ENCODE measurements at regions not wholly inside any gene's neighbourhood (a gene's known extent, or its start where the extent isn't known, plus 50 kb on each side); places are given as distances from the start of the nearest gene placed in this dataset.

- no peak overlapping the region for H3K4me3 ChIP-seq (ENCODE audit: extremely low read depth in 1 of 4, insufficient read depth in 2 of 4, low read depth in 3 of 4, low read length in 4 of 4)
- POLR2A ChIA-PET (ENCODE audit: partially characterized antibody): no interaction called here
- no peak overlapping the region for H3K18ac ChIP-seq (ENCODE audit: extremely low read depth, low read length)
Observed at GRCh38 chr9:106025453-106025852, 331.1 kb downstream of the TMEM38B start.

More at GRCh38 chr9:106025453-106025852, 331.1 kb downstream of the TMEM38B start:
- H2BK5ac ChIP-seq (ENCODE audit: low read depth, low read length): no peak overlapping the region
- H4K8ac ChIP-seq (ENCODE audit: extremely low read depth, insufficient read depth, low read length): no peak overlapping the region
- no peak overlapping the region for H3K4ac ChIP-seq (replicated peaks; ENCODE audit: insufficient read length, low read depth, low read length)
- no peak overlapping the region for H2BK120ac ChIP-seq (replicated peaks; ENCODE audit: low read depth, low read length)
- no peak for DNase-seq (ENCODE audit: low read depth in 1 of 2, low spot score in 2 of 2)
- no peak overlapping the region for H3K56ac ChIP-seq (replicated peaks; ENCODE audit: insufficient read length, low read depth, low read length)
- FAIRE-seq: no peak
- CTCF ChIA-PET (ENCODE audit: partially characterized antibody): no interaction called here
- peak; percentile 24 to 48; a peak in 3 of 4 replicates for TF ChIP-seq RAD21 (IDR thresholded peaks at IDR 0.05 in 1 of 2, conservative IDR thresholded peaks at IDR 0.05 in 1 of 2; ENCODE audit: low read depth in 2 of 2, low read length in 2 of 2)
- no peak for TF ChIP-seq KDM5A (IDR thresholded peaks at IDR 0.05; ENCODE audit: low read length)
- TF ChIP-seq CTCF (IDR thresholded peaks at IDR 0.05; ENCODE audit: control extremely low read depth in 1 of 3, insufficient read depth in 1 of 3, low read depth in 1 of 3, low read length in 3 of 3): peak; percentile 18 to 40 (median 29); a peak in 3 of 4 replicates
- no peaks in the 10 kb centered on the region for H3K23me2 ChIP-seq (ENCODE audit: low read depth, low read length)
- no peaks in the 10 kb centered on the region for H3K79me2 ChIP-seq (ENCODE audit: control insufficient read depth in 1 of 2, insufficient read depth in 2 of 2, low read length in 2 of 2)
- H2AK5ac ChIP-seq (ENCODE audit: low read depth, low read length): no peak overlapping the region
- H4K5ac ChIP-seq (ENCODE audit: insufficient read length, low read depth, low read length): no peak overlapping the region
- peaks cover 0 to 3% of the 10 kb centered on the region in 2 experiments; a peak in 1 of 4 replicates for H3K9me3 ChIP-seq (ENCODE audit: insufficient read depth in 2 of 2, low read depth in 1 of 2, low read length in 1 of 2)
- H4K20me1 ChIP-seq (replicated peaks in 1 of 2; ENCODE audit: control insufficient read depth in 1 of 2, insufficient read depth in 2 of 2, low read length in 2 of 2): no peaks in the 10 kb centered on the region
- no peaks in the 10 kb centered on the region for H3K79me1 ChIP-seq (ENCODE audit: low read depth, low read length)
- 0 out of 2 replicates have a peak overlapping the region, but pooled peaks have one; percentile 85 for H2BK15ac ChIP-seq (ENCODE audit: low read length)
- no peak overlapping the region for H3K4me2 ChIP-seq (ENCODE audit: insufficient read depth in 1 of 2, low read depth in 2 of 2, low read length in 2 of 2)
- H3K36me3 ChIP-seq (ENCODE audit: control insufficient read depth in 2 of 4, insufficient read depth in 4 of 4, low read length in 3 of 4): no peaks in the 10 kb centered on the region
- WGBS, 2 experiments (ENCODE audit: extremely low coverage in 1 of 2, insufficient coverage in 1 of 2, insufficient read length in 1 of 2, insufficient replicate concordance in 2 of 2, low coverage in 1 of 2, low lambda C conversion rate in 2 of 2, missing lambda C conversion rate in 1 of 2): 85% methylated on average over 4 of the region's 4 CpGs; no CpG with 5 or more reads in 1 of the 2 experiments
- no peak overlapping the region for H3K9ac ChIP-seq (replicated peaks in 1 of 4; ENCODE audit: extremely low read depth in 1 of 4, low read depth in 3 of 4, low read length in 3 of 4)
- no peak overlapping the region for H3K23ac ChIP-seq (ENCODE audit: insufficient read length)
- H2BK20ac ChIP-seq (ENCODE audit: low read length): no peak overlapping the region
- no peak overlapping the region for H4K91ac ChIP-seq (replicated peaks; ENCODE audit: insufficient read length, low read length)
- H2AFZ ChIP-seq (ENCODE audit: low read length): no peak overlapping the region
- H3K14ac ChIP-seq (ENCODE audit: insufficient read length): no peak overlapping the region
- no peak overlapping the region for H3K27ac ChIP-seq (ENCODE audit: low read depth, low read length)
- H2BK12ac ChIP-seq (ENCODE audit: low read depth, low read length): no peak overlapping the region
- no peaks in the 10 kb centered on the region for H3K27me3 ChIP-seq (replicated peaks in 1 of 4; ENCODE audit: control insufficient read depth in 3 of 4, extremely low read depth in 1 of 4, insufficient read depth in 3 of 4, low read length in 3 of 4)
- peaks cover 0 to 3% (median under 1%) of the 10 kb centered on the region in 4 experiments; a peak in 2 of 7 replicates for H3K4me1 ChIP-seq (replicated peaks in 1 of 4; ENCODE audit: control insufficient read depth in 3 of 4, insufficient read depth in 4 of 4, low read length in 3 of 4)

Data from H1 (cell line).